Stimulated activated naive CD4-positive, alpha-beta T cell (primary cell): ENCODE measurements at regions not wholly inside any gene's neighbourhood (a gene's known extent, or its start where the extent isn't known, plus 50 kb on each side); places are given as distances from the start of the nearest gene placed in this dataset.

Experiments used
- DNase-seq, 6 experiments: peaks; one replicate each; lab custom pipeline; 2025; lab: John Stamatoyannopoulos, UW

- DNase-seq = no peak
Observed at GRCh38 chr2:43171789-43172188, 54.6 kb downstream of the ZFP36L2 start.

GRCh38 chr2:43170405-43171105 is 55.9 kb downstream of the ZFP36L2 start:
- DNase-seq = peak in 2 of 6 experiments; percentile 40 to 67

GRCh38 chr2:43169987-43170386 is 56.4 kb downstream of the ZFP36L2 start:
- DNase-seq = peak; percentile 23 to 71 (median 48)

GRCh38 chr2:43169099-43169945 is 57.1 kb downstream of the ZFP36L2 start:
- DNase-seq = peak in 2 of 6 experiments; percentile 20 to 62

- DNase-seq = no peak
Observed at GRCh38 chr2:43168016-43168369, 58.4 kb downstream of the ZFP36L2 start.

- DNase-seq = no peak
Observed at GRCh38 chr2:43165378-43166069, 60.9 kb downstream of the ZFP36L2 start.

GRCh38 chr2:43164686-43165085 is 61.7 kb downstream of the ZFP36L2 start:
- no peak for DNase-seq

GRCh38 chr2:43163584-43164270 is 62.7 kb downstream of the ZFP36L2 start:
- no peak for DNase-seq

- no peak for DNase-seq
Observed at GRCh38 chr2:43162511-43162776, 64.0 kb downstream of the ZFP36L2 start.

GRCh38 chr2:43161650-43162510 is 64.5 kb downstream of the ZFP36L2 start:
- DNase-seq = no peak

GRCh38 chr2:43160778-43161177 is 65.6 kb downstream of the ZFP36L2 start:
- DNase-seq = no peak

- no peak for DNase-seq
Observed at GRCh38 chr2:43159797-43160196, 66.6 kb downstream of the ZFP36L2 start.

GRCh38 chr2:43158259-43158880 is 68.0 kb downstream of the ZFP36L2 start:
- DNase-seq = peak; percentile 47 to 84 (median 68)

GRCh38 chr2:43157506-43158246 is 68.7 kb downstream of the ZFP36L2 start:
- no peak for DNase-seq

- DNase-seq = no peak
Observed at GRCh38 chr2:43155851-43156411, 70.5 kb downstream of the ZFP36L2 start.

- DNase-seq = no peak
Observed at GRCh38 chr2:43154685-43155084, 71.7 kb downstream of the ZFP36L2 start.

- DNase-seq = no peak
Observed at GRCh38 chr2:43152741-43153647, 73.4 kb downstream of the ZFP36L2 start.

GRCh38 chr2:43152186-43152585 is 74.2 kb downstream of the ZFP36L2 start:
- peak in 2 of 6 experiments; percentile 22 to 38 for DNase-seq
